OCI-LY1 (cell line): ENCODE measurements at regions not wholly inside any gene's neighbourhood (a gene's known extent, or its start where the extent isn't known, plus 50 kb on each side); places are given as distances from the start of the nearest gene placed in this dataset.

Source experiments
- EZH2 ChIP-seq: fragments of 200-600 bp; sonication (generic), shearing (Covaris generic); IDR thresholded peaks from 2 replicates; pipeline ENCODE4 v1.8.0; 2017; ENCODE audit warnings: borderline replicate concordance, mixed run types, mild to moderate bottlenecking, antibody characterized with exemption, low read length, moderate library complexity, mixed read lengths
- TF ChIP-seq, protein P1 (sequence below): fragments of 200-600 bp; sonication (generic), shearing (Covaris generic); IDR thresholded peaks from 2 replicates; pipeline ENCODE4 v1.5.1; 2017; ENCODE audit warnings: mild to moderate bottlenecking, antibody characterized with exemption, low read length, moderate library complexity, mixed read lengths

GRCh38 chr17:12579288-12579687 lies 86.4 kb upstream of the MYOCD start:
- TF ChIP-seq, protein P1, sequence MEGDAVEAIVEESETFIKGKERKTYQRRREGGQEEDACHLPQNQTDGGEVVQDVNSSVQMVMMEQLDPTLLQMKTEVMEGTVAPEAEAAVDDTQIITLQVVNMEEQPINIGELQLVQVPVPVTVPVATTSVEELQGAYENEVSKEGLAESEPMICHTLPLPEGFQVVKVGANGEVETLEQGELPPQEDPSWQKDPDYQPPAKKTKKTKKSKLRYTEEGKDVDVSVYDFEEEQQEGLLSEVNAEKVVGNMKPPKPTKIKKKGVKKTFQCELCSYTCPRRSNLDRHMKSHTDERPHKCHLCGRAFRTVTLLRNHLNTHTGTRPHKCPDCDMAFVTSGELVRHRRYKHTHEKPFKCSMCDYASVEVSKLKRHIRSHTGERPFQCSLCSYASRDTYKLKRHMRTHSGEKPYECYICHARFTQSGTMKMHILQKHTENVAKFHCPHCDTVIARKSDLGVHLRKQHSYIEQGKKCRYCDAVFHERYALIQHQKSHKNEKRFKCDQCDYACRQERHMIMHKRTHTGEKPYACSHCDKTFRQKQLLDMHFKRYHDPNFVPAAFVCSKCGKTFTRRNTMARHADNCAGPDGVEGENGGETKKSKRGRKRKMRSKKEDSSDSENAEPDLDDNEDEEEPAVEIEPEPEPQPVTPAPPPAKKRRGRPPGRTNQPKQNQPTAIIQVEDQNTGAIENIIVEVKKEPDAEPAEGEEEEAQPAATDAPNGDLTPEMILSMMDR, result no peak
- no peak for TF ChIP-seq EZH2
